ENCODE measurements at regions not wholly inside any gene's neighbourhood (a gene's known extent, or its start where the extent isn't known, plus 50 kb on each side); places are given as distances from the start of the nearest gene placed in this dataset.

DNA sequence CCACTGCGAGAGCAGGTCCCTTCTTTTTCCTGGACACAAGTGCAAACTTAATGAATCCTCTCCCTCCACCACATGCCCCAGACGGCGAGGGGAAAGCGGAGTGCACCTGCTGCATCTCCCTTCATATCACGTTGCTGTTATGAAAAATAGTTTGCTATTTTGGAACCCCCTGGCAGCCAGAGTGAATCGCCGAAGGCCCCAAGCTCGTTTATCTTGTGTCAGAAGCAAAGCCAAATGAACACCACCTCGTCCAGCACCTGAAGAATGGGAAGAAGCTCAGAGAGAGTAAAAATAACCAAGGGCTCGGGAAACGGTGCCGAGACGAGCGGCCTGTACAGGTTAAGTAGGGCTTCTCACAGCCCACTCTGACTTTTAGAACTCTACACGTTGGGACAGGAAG, 394.6 kb upstream of the RORA start:
- FAIRE-seq, result no peak

- FAIRE-seq, result no peak
These were observed 392.8 kb upstream of the RORA start for GRCh38 chr15:61621865-61622264.

DNA sequence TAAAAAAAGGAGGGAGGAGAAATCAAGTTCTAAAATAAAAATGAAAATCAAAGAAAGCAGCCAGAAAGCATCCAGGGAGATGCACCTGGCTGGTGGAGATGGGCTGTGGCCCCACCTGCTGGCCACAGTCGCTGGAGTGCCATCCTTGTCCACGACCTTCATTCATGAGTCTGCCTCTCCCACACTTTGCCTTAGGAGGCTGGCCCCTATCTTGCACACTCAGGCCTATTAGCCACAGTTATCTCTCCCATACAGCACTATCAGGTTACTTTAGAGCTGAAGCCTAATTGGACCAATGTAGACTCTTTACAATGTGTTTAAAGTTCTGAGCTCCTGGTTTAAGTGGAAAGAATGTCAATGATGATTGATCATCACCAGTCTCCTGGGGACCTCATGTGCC, 392.0 kb upstream of the RORA start:
- no peak for FAIRE-seq

DNA sequence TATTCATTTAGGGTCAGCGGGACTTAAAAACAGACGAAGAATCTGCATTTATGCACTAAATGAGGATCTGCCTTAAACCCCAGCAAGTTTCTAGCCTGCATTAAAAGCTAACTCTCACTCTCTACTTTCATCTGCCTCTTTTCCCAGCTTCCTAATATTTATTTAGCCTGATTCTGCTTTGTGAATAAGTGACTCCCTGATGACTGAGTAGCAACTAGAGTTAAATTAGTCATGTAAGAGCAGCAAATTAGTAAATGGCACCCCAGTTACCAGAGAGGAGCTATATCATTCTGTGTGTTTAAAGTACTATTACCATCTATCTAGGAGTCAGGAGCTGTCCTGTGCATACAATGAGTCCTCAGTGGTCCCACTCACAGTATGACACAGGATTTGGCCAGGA, 391.0 kb upstream of the RORA start:
- FAIRE-seq, result no peak

GRCh38 chr15:61613729-61614128, 384.6 kb upstream of the RORA start:
- no peak for FAIRE-seq

GRCh38 chr15:61613138-61613537, 384.0 kb upstream of the RORA start:
- no peak for FAIRE-seq

DNA sequence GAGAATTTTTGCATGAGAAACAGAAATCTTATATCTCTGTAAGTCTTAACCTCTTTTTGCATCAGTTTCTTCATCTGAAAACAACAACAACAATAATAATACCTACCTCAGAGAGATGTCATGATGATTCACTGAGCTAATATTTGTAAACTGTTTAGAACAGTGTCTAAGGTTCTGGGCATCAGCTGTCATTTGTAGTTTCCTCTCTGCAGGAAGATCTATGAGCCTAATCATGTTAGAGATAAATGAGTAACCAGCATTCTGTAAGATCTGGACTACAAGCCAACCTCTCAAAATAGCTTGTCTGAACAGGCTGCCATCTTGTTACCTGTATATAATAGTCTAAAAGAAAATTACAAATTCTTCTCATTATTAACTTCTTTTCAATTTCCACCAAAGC, 383.0 kb upstream of the RORA start:
- no peak for FAIRE-seq

DNA sequence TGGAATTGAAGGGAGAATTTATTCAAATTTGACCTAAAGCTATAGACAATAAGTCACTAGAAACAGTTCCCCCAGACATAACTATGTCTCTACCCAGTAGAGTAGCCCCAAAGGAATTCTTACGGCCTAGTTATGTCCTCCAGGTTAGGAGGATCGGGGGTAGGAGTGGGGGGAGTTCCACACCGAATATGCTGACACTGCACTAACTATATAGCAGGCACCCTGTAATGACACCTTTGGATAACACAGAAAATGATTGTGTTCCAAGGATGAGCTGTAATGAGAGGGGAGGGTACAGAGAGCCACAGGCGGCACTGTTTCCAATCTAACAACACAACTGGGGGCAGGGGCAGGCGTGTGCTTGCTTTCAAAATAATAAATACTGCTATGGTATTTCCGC, 376.2 kb upstream of the RORA start:
- no peak for FAIRE-seq

DNA sequence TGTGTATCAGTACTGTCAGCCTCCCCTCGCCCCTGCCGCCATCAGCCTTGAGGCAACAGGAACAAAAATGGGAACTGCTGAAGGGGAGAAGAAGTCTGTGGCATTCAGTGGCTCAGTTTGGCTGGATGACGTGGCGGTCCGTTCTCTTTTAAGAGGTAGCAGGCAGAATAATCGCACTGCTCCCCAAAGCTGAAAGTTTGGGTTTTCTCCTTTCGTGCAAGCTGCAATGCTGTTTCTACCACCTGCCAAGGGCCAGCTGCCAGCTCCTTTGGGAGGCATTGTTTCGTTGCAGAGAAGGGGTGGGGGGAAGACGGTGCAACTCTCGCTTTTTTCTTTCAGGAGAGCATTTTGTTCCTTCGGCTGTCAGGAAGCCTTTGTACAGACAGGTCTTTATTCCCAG, 369.6 kb upstream of the RORA start:
- no peak for FAIRE-seq

DNA sequence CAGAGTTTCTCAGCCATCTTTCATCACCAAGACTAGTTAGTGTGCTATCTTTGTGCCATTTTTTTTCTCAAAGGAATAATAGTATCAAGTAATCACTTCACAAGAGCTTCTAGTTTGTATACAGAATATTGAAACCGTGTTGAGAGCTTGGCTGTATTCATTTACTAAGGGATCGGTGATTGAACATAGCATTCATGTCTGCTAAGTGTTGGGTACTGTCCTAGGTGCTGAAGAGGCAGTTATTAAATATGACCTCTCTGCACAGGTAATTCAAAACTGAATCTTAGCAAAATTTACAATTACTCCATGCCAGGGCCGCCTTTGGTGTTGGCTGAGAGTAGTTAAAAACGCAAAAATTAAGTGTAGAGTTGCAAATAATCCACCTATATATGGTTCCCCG, 355.3 kb upstream of the RORA start:
- FAIRE-seq, result no peak

GRCh38 chr15:61582092-61582491, 353.0 kb upstream of the RORA start:
- FAIRE-seq, result no peak

DNA sequence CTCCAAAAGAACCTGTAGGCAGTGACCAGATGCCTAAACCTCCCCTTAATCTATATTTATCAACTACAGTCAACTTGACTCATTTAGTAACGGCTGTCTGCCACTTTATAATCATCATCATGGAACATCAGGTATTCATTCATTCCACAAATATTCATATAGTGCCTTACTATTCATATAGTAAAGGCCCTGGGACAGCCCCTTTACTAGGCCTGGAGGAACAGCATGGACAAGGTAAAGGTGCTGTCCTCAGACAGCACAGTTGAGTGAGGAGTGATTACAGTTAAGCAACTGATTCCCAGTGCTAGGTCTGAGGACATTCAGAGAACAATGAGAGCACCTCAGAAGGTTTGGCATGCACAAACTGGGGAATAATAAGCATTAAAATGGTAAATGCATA, 346.5 kb upstream of the RORA start:
- no peak for FAIRE-seq

- FAIRE-seq, result no peak
These were observed 341.9 kb upstream of the RORA start for GRCh38 chr15:61571026-61571425.

GRCh38 chr15:61564785-61565184, 335.7 kb upstream of the RORA start:
- FAIRE-seq, result no peak

DNA sequence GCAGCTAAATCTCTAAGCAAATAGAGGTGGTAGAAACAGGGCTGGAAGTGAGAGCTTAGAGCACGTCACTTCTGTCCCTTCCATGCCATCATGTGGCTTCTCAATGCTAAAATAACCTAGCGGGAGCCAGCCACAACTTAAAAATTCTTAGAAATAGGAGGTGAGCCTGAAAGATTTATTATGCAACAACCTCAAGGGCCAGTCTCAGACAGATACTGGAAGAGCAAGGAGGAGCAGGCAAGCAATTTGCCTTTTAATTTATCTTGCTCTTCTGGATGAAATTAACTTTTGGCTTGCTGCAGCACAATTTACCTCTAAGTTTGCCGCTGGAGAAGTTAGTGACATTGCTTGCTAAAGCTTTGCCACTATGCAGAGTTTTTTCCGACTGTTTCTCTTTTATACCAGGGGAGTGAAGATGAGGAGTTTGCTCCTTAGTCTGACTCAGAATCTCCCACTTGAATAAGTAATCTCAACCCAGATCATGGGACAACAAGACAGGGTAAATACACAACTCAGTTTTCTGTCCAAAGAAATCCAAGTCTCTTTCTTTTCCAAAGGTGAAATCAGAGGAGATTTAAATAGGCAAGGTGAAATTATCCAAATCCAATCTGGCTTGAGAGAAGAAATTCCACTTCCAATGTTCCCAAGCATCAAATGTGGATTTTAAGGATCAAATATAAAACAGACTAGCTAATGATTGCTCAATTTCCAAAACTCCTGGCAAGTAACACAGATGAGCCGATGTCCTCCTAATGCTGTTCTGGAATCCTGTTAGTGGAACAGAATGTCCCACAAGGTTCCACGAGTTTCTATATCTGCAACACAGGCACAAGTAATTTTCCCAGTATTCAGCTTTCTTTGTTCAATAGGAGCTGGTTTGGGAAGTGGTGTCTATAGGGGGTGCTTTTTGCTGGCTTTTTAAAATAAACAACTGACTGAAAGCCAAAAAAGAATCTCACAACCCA, 329.4 kb upstream of the RORA start:
- FAIRE-seq, result no peak

DNA sequence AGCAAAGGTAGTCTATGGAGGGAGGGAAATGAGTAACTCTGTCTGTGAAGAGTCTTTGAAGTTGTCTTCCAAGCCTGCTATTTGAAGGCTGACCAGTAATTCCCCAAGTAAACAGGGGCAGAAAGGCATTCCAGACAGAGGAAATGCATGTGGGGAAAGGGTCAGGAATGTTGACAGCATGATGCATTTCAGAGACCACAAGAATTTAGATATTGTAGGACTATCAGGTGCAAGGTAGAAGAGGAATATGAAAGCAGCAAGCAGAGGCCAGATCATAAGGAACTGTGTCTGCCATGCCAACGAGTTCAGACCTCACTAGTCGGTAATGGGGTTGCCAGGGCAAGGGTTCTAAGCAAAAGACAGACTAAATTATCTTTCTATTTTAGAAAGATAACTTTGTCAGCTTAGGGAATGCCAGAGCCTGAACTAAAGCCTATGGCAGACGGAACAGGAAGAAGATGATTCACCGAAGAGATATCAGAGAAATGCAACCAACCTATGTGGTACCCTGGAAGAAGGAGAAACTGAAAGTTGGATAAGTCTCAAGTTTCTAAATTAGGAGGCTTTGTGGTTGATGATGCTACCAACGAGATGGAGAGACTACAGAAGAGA, 327.0 kb upstream of the RORA start:
- no peak for FAIRE-seq

GRCh38 chr15:61549727-61550126, 320.6 kb upstream of the RORA start:
- FAIRE-seq, result no peak

- no peak for FAIRE-seq
These were observed 316.7 kb upstream of the RORA start for GRCh38 chr15:61545763-61546162.

DNA sequence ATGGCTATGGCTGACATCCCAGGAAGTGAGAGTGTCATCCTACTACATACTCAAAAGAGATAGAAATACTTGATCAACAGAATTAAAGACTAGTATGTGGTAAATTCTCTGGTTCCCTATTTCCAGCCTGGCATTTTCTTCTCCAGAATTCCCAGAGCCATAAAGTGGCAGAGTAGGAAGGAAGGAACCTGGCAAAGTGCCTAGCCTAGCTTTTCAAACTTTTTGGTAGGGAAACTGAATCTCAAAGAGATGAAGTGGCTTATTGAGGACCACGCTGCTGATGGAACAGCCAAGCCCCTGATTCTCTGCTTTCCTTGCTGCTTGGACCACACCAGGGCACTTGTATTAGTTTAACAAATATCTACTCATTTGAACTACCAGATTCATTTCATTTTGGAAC, 312.4 kb upstream of the RORA start:
- FAIRE-seq, result no peak

- FAIRE-seq, result no peak
These were observed 308.2 kb upstream of the RORA start for GRCh38 chr15:61537337-61537736.

GRCh38 chr15:61534986-61535385, 305.9 kb upstream of the RORA start:
- no peak for FAIRE-seq

DNA sequence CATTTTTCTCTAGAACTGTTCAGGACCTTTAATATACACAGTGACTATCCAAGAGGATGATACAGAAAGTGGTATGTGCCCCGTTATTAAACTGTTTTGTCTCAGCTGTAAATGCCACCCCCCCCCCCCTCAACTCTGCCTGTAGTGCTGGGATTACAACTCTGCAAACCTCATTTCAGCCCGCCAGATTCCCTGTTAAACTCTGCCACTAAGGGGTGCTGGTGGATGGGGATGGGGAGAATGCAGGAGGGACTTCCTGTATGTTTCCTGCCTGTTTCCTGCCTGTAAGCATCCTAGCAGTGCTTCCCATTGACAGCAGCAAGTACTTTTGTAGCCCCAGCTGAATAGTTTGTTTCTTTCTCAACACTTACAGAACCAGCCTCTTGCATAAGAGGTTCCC, 301.7 kb upstream of the RORA start:
- FAIRE-seq, result no peak

DNA sequence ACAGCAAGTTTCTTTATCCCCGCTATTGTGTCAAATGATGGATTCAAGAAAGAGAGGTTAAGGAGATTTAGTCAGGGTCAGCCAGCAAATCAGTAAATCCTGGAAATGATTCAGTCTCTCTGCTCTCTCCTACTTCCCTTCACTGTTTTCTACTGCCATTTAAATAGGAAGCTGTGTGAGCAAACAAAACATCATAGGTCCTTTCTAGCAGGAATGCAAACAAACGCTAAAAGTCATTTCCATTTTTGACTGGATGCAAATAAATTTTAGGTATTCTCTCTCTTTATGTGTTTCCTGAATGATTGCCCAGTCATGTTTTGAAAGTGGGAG, 299.4 kb upstream of the RORA start:
- peak; percentile 70 for FAIRE-seq

GRCh38 chr15:61527836-61528580, 298.9 kb upstream of the RORA start:
- FAIRE-seq, result no peak

Measured in endometrium (tissue), 2 donors.